ENCODE measurements at regions not wholly inside any gene's neighbourhood (a gene's known extent, or its start where the extent isn't known, plus 50 kb on each side); places are given as distances from the start of the nearest gene placed in this dataset.

GRCh38 chr10:78266741-78267469, 233.2 kb downstream of the RPS24 start:
- TF ChIP-seq, protein P1, sequence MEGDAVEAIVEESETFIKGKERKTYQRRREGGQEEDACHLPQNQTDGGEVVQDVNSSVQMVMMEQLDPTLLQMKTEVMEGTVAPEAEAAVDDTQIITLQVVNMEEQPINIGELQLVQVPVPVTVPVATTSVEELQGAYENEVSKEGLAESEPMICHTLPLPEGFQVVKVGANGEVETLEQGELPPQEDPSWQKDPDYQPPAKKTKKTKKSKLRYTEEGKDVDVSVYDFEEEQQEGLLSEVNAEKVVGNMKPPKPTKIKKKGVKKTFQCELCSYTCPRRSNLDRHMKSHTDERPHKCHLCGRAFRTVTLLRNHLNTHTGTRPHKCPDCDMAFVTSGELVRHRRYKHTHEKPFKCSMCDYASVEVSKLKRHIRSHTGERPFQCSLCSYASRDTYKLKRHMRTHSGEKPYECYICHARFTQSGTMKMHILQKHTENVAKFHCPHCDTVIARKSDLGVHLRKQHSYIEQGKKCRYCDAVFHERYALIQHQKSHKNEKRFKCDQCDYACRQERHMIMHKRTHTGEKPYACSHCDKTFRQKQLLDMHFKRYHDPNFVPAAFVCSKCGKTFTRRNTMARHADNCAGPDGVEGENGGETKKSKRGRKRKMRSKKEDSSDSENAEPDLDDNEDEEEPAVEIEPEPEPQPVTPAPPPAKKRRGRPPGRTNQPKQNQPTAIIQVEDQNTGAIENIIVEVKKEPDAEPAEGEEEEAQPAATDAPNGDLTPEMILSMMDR (IDR thresholded peaks at IDR 0.05): no peak
- no peak for TF ChIP-seq EP300 (IDR thresholded peaks at IDR 0.05)
